IMR-90 (cell line): ENCODE measurements at regions not wholly inside any gene's neighbourhood (a gene's known extent, or its start where the extent isn't known, plus 50 kb on each side); places are given as distances from the start of the nearest gene placed in this dataset.
A peak's percentile ranks its signal among the peaks of the same experiment; 100 is the strongest.

Experiments used
- ATAC-seq: fragments of 200-7000 bp; cut with Tn5 transposase; 2 replicates; pipeline ENCODE4 v1.9.1; 2020; ENCODE audit warnings: low read depth, mild to moderate bottlenecking, moderate library complexity
- BruUV-seq: library from RNA; stranded (reverse); fragments of 400-500 nt; replicated peaks from 2 replicates; lab custom pipeline; 2021; lab: Mats Ljungman, UMichigan
- CTCF ChIA-PET: fragments of 300-600 bp; formaldehyde crosslinking; extraction: SDS; loops from one replicate; lab custom pipeline; 2021; ENCODE audit warnings: antibody characterized with exemption; lab: Yijun Ruan, JAX
- POLR2A ChIA-PET: fragments of 300-600 bp; sonication (Branson Sonifier 250); formaldehyde crosslinking; loops from one replicate; lab custom pipeline; 2022; ENCODE audit warnings: antibody characterized with exemption; ENCODE audit not compliant: unreplicated experiment; lab: Charles Lee
- DNase-seq: peaks from one replicate; pipeline ENCODE4 v3.0.0; 2013
- H2AFZ ChIP-seq: replicated peaks from 2 replicates; pipeline ENCODE3; 2013; ENCODE audit warnings: low read length, mild to moderate bottlenecking; ENCODE audit not compliant: poor library complexity
- H2AK5ac ChIP-seq: 2 replicates; pipeline ENCODE4 v1.6.1; 2013; ENCODE audit warnings: low read depth, low read length, inconsistent platforms
- H2AK9ac ChIP-seq: replicated peaks from 2 replicates; pipeline ENCODE3; 2013; ENCODE audit warnings: mild to moderate bottlenecking, low read depth, low read length, moderate library complexity; ENCODE audit not compliant: poor library complexity
- H2BK120ac ChIP-seq: 2 replicates; pipeline ENCODE4 v1.6.1; 2013; ENCODE audit warnings: low read depth, low read length, inconsistent platforms
- H2BK15ac ChIP-seq: 3 replicates; pipeline ENCODE4 v1.6.1; 2013; ENCODE audit warnings: low read depth, low read length, inconsistent platforms
- H2BK20ac ChIP-seq: 2 replicates; pipeline ENCODE4 v1.6.1; 2013; ENCODE audit warnings: low read depth, mild to moderate bottlenecking, inconsistent platforms, low read length, moderate library complexity
- H2BK5ac ChIP-seq: 2 replicates; pipeline ENCODE4 v1.6.1; 2013; ENCODE audit warnings: mild to moderate bottlenecking, low read depth, low read length, inconsistent platforms; ENCODE audit not compliant: poor library complexity, severe bottlenecking
- H3K14ac ChIP-seq: replicated peaks from 2 replicates; pipeline ENCODE4 v1.6.1; 2013; ENCODE audit warnings: low read depth, low read length, inconsistent platforms
- H3K18ac ChIP-seq: 2 replicates; pipeline ENCODE4 v1.6.1; 2013; ENCODE audit warnings: low read depth, low read length, control low read depth
- H3K23ac ChIP-seq: 2 replicates; pipeline ENCODE4 v1.6.1; 2013; ENCODE audit warnings: low read depth, low read length, inconsistent platforms
- H3K27ac ChIP-seq: 2 replicates; pipeline ENCODE4 v1.5.1; 2013; ENCODE audit warnings: mild to moderate bottlenecking, control low read depth, low read length; ENCODE audit not compliant: insufficient read depth
- H3K27me3 ChIP-seq: 2 replicates; pipeline ENCODE4 v1.6.1; 2013; ENCODE audit warnings: low read length; ENCODE audit not compliant: control insufficient read depth, insufficient read depth
- H3K36me3 ChIP-seq: 2 replicates; pipeline ENCODE4 v1.6.1; 2013; ENCODE audit warnings: low read length, mixed read lengths; ENCODE audit not compliant: control insufficient read depth, insufficient read depth
- H3K4ac ChIP-seq: 2 replicates; pipeline ENCODE4 v1.6.1; 2013; ENCODE audit warnings: low read depth, low read length, inconsistent platforms
- H3K4me1 ChIP-seq: 2 replicates; pipeline ENCODE4 v1.6.1; 2013; ENCODE audit warnings: low read length, mixed read lengths; ENCODE audit not compliant: control insufficient read depth, insufficient read depth
- H3K4me2 ChIP-seq: 2 replicates; pipeline ENCODE4 v1.6.1; 2013; ENCODE audit warnings: low read depth, mild to moderate bottlenecking, control low read depth, low read length, moderate library complexity
- H3K4me3 ChIP-seq: 2 replicates; pipeline ENCODE4 v1.5.1; 2013; ENCODE audit warnings: low read depth, mild to moderate bottlenecking, control low read depth, low read length, moderate library complexity; ENCODE audit not compliant: insufficient read depth
- H3K56ac ChIP-seq: 2 replicates; pipeline ENCODE4 v1.6.1; 2013; ENCODE audit warnings: low read length, inconsistent platforms; ENCODE audit not compliant: insufficient read depth; ENCODE audit errors: extremely low read depth
- H3K79me1 ChIP-seq, 2 experiments: 2 replicates each; pipeline ENCODE4 v1.6.1; 2013; ENCODE audit warnings: low read length in 2 of 2, inconsistent platforms in 1 of 2, low read depth in 1 of 2
- H3K9ac ChIP-seq: 2 replicates; pipeline ENCODE4 v1.6.1; 2013; ENCODE audit warnings: low read depth, low read length, control low read depth
- H3K9me1 ChIP-seq: 2 replicates; pipeline ENCODE4 v1.6.1; 2013; ENCODE audit warnings: low read length, inconsistent platforms; ENCODE audit not compliant: insufficient read depth
- H3K9me3 ChIP-seq: 2 replicates; pipeline ENCODE4 v1.6.1; 2013; ENCODE audit warnings: low read length; ENCODE audit not compliant: control insufficient read depth, insufficient read depth
- H4K20me1 ChIP-seq: 2 replicates; pipeline ENCODE4 v1.6.1; 2013; ENCODE audit warnings: low read length, inconsistent platforms; ENCODE audit not compliant: insufficient read depth
- H4K5ac ChIP-seq: 2 replicates; pipeline ENCODE4 v1.6.1; 2013; ENCODE audit warnings: mild to moderate bottlenecking, low read depth, low read length, control low read depth
- H4K8ac ChIP-seq, 2 experiments: 2 replicates each; pipeline ENCODE4 v1.6.1; 2013; ENCODE audit warnings: low read depth in 2 of 2, low read length in 2 of 2, control low read depth in 1 of 2, inconsistent platforms in 1 of 2
- H4K91ac ChIP-seq: 2 replicates; pipeline ENCODE4 v1.6.1; 2013; ENCODE audit warnings: low read depth, low read length, inconsistent platforms; ENCODE audit not compliant: insufficient read depth
- MAZ ChIP-seq: IDR thresholded peaks from 2 replicates; pipeline ENCODE4 v1.6.1; 2012; ENCODE audit warnings: low read depth, mild to moderate bottlenecking, low read length, improper control_type of control experiment, moderate library complexity, borderline replicate concordance
- NFE2L2 ChIP-seq: fragments of 150-350 bp; IDR thresholded peaks from 2 replicates; pipeline ENCODE4 v1.6.1; 2016; ENCODE audit warnings: low read depth, mild to moderate bottlenecking, low read length
- WGBS, 2 experiments: methylation state at CpG; one replicate each; pipeline versions ENCODE4 v1.1.5 to v1.1.7; 2013; ENCODE audit warnings: missing lambda C conversion rate in 2 of 2; ENCODE audit not compliant: insufficient read length in 1 of 2; ENCODE audit errors: extremely low coverage in 2 of 2; 5-methylcytosine and 5-hydroxymethylcytosine counted together
- dilution Hi-C: fragments of 300-500 bp; cut with HindIII; formaldehyde crosslinking; loops from one replicate; pipeline ENCODE4 v1.14.3; 2018; ENCODE audit warnings: low sequenced_read_pairs; ENCODE audit not compliant: unreplicated experiment
- in situ Hi-C: fragments of 300-500 bp; cut with MboI; formaldehyde crosslinking; loops from 3 replicates; pipeline ENCODE4 v1.14.3; 2019; ENCODE audit warnings: low sequenced_read_pairs, inconsistent platforms, mixed read lengths
- intact Hi-C: fragments of 100-400 bp; cut with micrococcal nuclease; formaldehyde crosslinking; loops from 2 replicates; pipeline ENCODE4 v1.10.0; 2022

- BruUV-seq: no TSS peak
- peak; percentile 22 for ATAC-seq
- dilution Hi-C loops: no loop called here
Measured at GRCh38 chr17:55587608-55588139, 76.4 kb upstream of the SMIM36 start.

More at GRCh38 chr17:55587608-55588139, 76.4 kb upstream of the SMIM36 start:
- no CpG with 5 or more reads among the region's 9 CpGs for WGBS, 2 experiments
- H2AK5ac ChIP-seq: peak overlapping the region; percentile 1; the same call in 1 of the 2 replicates
- TF ChIP-seq NFE2L2 (no peak), MAZ (no peak)
- H4K8ac ChIP-seq: peak overlapping the region; percentile 10 to 49; a peak in 3 of 4 replicates
- H2BK15ac ChIP-seq: peak overlapping the region; percentile 4; the same call in 2 of the 3 replicates
- no peak overlapping the region for H3K14ac ChIP-seq
- 0 out of 2 replicates have a peak, but pooled peaks cover 2% of the 10 kb centered on the region for H3K9me1 ChIP-seq
- no peak overlapping the region for H3K4me3 ChIP-seq
- peak overlapping the region; percentile 90; the same call in 1 of the 2 replicates for H4K5ac ChIP-seq
- peak; percentile 65 for DNase-seq
- H2BK120ac ChIP-seq: peak overlapping the region; percentile 2
- no peaks in the 10 kb centered on the region for H4K20me1 ChIP-seq
- no peak overlapping the region for H2AK9ac ChIP-seq
- no peaks in the 10 kb centered on the region for H3K9me3 ChIP-seq
- in situ Hi-C loops (no loop called here), intact Hi-C loops (no loop called here)
- peak overlapping the region; percentile 0; the same call in 1 of the 2 replicates for H3K4ac ChIP-seq
- ChIA-PET POLR2A (no interaction called here), CTCF (no interaction called here)
- H3K18ac ChIP-seq: peak overlapping the region; percentile 94
- no peaks in the 10 kb centered on the region for H3K79me1 ChIP-seq
- H3K4me2 ChIP-seq: peak overlapping the region; percentile 1; the same call in 1 of the 2 replicates
- H2BK5ac ChIP-seq: no peak overlapping the region
- no peak overlapping the region for H2AFZ ChIP-seq
- H3K4me1 ChIP-seq: peaks cover 20% of the 10 kb centered on the region
- no peak overlapping the region for H3K23ac ChIP-seq
- no peaks in the 10 kb centered on the region for H3K36me3 ChIP-seq
- no peaks in the 10 kb centered on the region for H3K27me3 ChIP-seq
- peak overlapping the region; percentile 10; the same call in 1 of the 2 replicates for H4K91ac ChIP-seq
- peak overlapping the region; percentile 90; the same call in 1 of the 2 replicates for H3K27ac ChIP-seq
- peak overlapping the region; percentile 37; the same call in 1 of the 2 replicates for H3K56ac ChIP-seq
- peak overlapping the region; percentile 50; the same call in 1 of the 2 replicates for H2BK20ac ChIP-seq
- H3K9ac ChIP-seq: peak overlapping the region; percentile 24; the same call in 1 of the 2 replicates
